K562 (cell line): ENCODE measurements at regions not wholly inside any gene's neighbourhood (a gene's known extent, or its start where the extent isn't known, plus 50 kb on each side); places are given as distances from the start of the nearest gene placed in this dataset.

Experiments
- ATAC-seq: fragments of 200-7000 bp; cut with Tn5 transposase; 3 replicates; pipeline ENCODE4 v1.9.1; 2020; ENCODE audit warnings: moderate library complexity
- BruUV-seq: library from RNA; stranded (reverse); fragments of 400-500 nt; replicated peaks from 2 replicates; lab custom pipeline; 2021; lab: Mats Ljungman, UMichigan
- CTCF ChIA-PET: fragments of 300-600 bp; formaldehyde crosslinking; extraction: SDS; loops from one replicate; lab custom pipeline; 2021; ENCODE audit warnings: low intra/inter-chr PET ratio; lab: Yijun Ruan, JAX
- POLR2A ChIA-PET: fragments of 300-600, 350-650 bp; sonication (Branson Sonifier 250); formaldehyde crosslinking; extraction: SDS; loops from one replicate; lab custom pipeline; 2021; ENCODE audit warnings: antibody characterized with exemption, inconsistent platforms; lab: Yijun Ruan, JAX
- DNase-seq, 4 experiments: peaks; one replicate each; pipeline versions ENCODE4 v3.0.0 to v3.0.0-alpha.2; 2011 to 2018; ENCODE audit warnings: low spot score in 3 of 4, mixed read lengths in 3 of 4; ENCODE audit errors: extremely low read depth in 1 of 4
- FAIRE-seq: peaks from 2 replicates; lab custom pipeline; 2011; peaks lifted over from hg19 to GRCh38; lab: Jason Lieb, UNC
- H2AFZ ChIP-seq: 2 replicates; pipeline ENCODE4 v1.6.0; 2011; ENCODE audit warnings: low read depth, low read length, control low read depth, inconsistent platforms
- H3K27ac ChIP-seq: fragments of 200-600 bp; 3 replicates; pipeline ENCODE4 v1.8.0; 2011; ENCODE audit warnings: low read depth, mild to moderate bottlenecking, control low read depth, inconsistent platforms, low read length, moderate library complexity, mixed read lengths; ENCODE audit errors: extremely low read depth
- H3K27me3 ChIP-seq, 2 experiments: fragments of 300-600 bp in 1 of 2; 2 replicates in 1 of 2; 3 replicates in 1 of 2; pipeline versions ENCODE4 v1.6.0 to v1.8.0; 2011; ENCODE audit warnings: inconsistent platforms in 2 of 2, low read length in 2 of 2, mild to moderate bottlenecking in 1 of 2, mixed read lengths in 1 of 2, moderate library complexity in 1 of 2; ENCODE audit not compliant: control insufficient read depth in 2 of 2, insufficient read depth in 2 of 2
- H3K36me3 ChIP-seq: fragments of 300-600 bp; 3 replicates; pipeline ENCODE4 v1.8.0; 2011; ENCODE audit warnings: mild to moderate bottlenecking, low read length, inconsistent platforms; ENCODE audit not compliant: control insufficient read depth, insufficient read depth
- H3K4me1 ChIP-seq, 2 experiments: fragments of 200-600 bp in 1 of 2; replicated peaks in 1 of 2; 2 replicates in 1 of 2; 3 replicates in 1 of 2; pipeline versions ENCODE4 v1.5.1 to v1.8.0; 2011; ENCODE audit warnings: inconsistent platforms in 2 of 2, low read length in 2 of 2, mild to moderate bottlenecking in 1 of 2, mixed read lengths in 1 of 2, moderate library complexity in 1 of 2; ENCODE audit not compliant: control insufficient read depth in 2 of 2, insufficient read depth in 2 of 2
- H3K4me2 ChIP-seq: 2 replicates; pipeline ENCODE4 v1.6.1; 2011; ENCODE audit warnings: low read length, control low read depth, inconsistent platforms, mixed read lengths; ENCODE audit not compliant: insufficient read depth
- H3K4me3 ChIP-seq: fragments of 200-600 bp; sonication (generic), shearing (Covaris generic); 2 replicates; pipeline ENCODE4 v1.5.1; 2016; ENCODE audit warnings: control low read depth, inconsistent platforms
- H3K79me2 ChIP-seq: fragments of 200-600 bp; 3 replicates; pipeline ENCODE4 v1.8.0; 2011; ENCODE audit warnings: low read length, inconsistent platforms; ENCODE audit not compliant: control insufficient read depth, insufficient read depth
- H3K9ac ChIP-seq, 2 experiments: 2 replicates each; pipeline versions ENCODE4 v1.6.0 to v1.6.1; 2011; ENCODE audit warnings: low read depth in 2 of 2, low read length in 2 of 2, control low read depth in 1 of 2, inconsistent platforms in 1 of 2, mild to moderate bottlenecking in 1 of 2, mixed read lengths in 1 of 2; ENCODE audit not compliant: insufficient read depth in 1 of 2
- H3K9me1 ChIP-seq: one replicate; pipeline ENCODE4 v1.6.0; 2011; ENCODE audit warnings: inconsistent platforms, mild to moderate bottlenecking, low read length, moderate library complexity; ENCODE audit not compliant: control insufficient read depth, insufficient read depth
- H3K9me3 ChIP-seq: replicated peaks from 2 replicates; pipeline ENCODE4 v1.5.1; 2011; ENCODE audit warnings: low read depth, low read length, inconsistent platforms; ENCODE audit not compliant: control insufficient read depth, insufficient read depth
- H4K20me1 ChIP-seq: replicated peaks from 2 replicates; pipeline ENCODE4 v1.6.1; 2011; ENCODE audit warnings: low read length, inconsistent platforms, mixed read lengths; ENCODE audit not compliant: control insufficient read depth, insufficient read depth
- ADNP ChIP-seq: fragments of 200-800 bp; sonication (Bioruptor generic); IDR thresholded peaks from 2 replicates; pipeline ENCODE4 v1.6.1; 2016; ENCODE audit warnings: missing genetic modification characterization, missing compliant biosample characterization
- CCAR2 ChIP-seq: fragments of 200-400 bp; formaldehyde crosslinking; IDR thresholded peaks from 2 replicates; pipeline ENCODE4 v1.6.1; 2017; ENCODE audit warnings: mild to moderate bottlenecking, low read depth, low read length
- CCNT2 ChIP-seq: IDR thresholded peaks from 2 replicates; pipeline ENCODE4 v1.6.1; 2011; ENCODE audit warnings: borderline replicate concordance, low read depth, mild to moderate bottlenecking, moderate library complexity, mixed read lengths, low read length; ENCODE audit not compliant: insufficient read length; ENCODE audit errors: extremely low read depth
- CEBPB ChIP-seq: fragments of 450-650 bp; IDR thresholded peaks from 2 replicates; pipeline ENCODE4 v1.6.1; 2016; ENCODE audit warnings: missing genetic modification characterization, missing compliant biosample characterization
- CHD4 ChIP-seq: fragments of 200-600 bp; sonication (generic); IDR thresholded peaks from 3 replicates; pipeline ENCODE4 v1.6.1; 2012; ENCODE audit warnings: low read depth, mild to moderate bottlenecking, mixed read lengths, low read length, inconsistent platforms; ENCODE audit not compliant: insufficient read depth, insufficient replicate concordance, poor library complexity, severe bottlenecking
- CREBBP ChIP-seq: IDR thresholded peaks from one replicate; pipeline ENCODE4 v1.6.1; 2012; ENCODE audit warnings: low read depth, mild to moderate bottlenecking, control low read depth, inconsistent platforms, low read length
- CTBP1 ChIP-seq: fragments of 450-650 bp; IDR thresholded peaks from 2 replicates; pipeline ENCODE4 v1.6.1; 2016; ENCODE audit warnings: borderline replicate concordance
- FOSL1 ChIP-seq: fragments of 200-800 bp; sonication (Bioruptor generic); conservative IDR thresholded peaks from 2 replicates; pipeline ENCODE4 v1.6.1; 2016; ENCODE audit warnings: missing genetic modification characterization, missing compliant biosample characterization
- FOXK2 ChIP-seq, 2 experiments: fragments of 450-650 bp; IDR thresholded peaks in 1 of 2; conservative IDR thresholded peaks in 1 of 2; 2 replicates each; pipeline ENCODE4 v1.6.1; 2016; ENCODE audit warnings: low read depth in 2 of 2, mild to moderate bottlenecking in 1 of 2
- GABPB2 ChIP-seq: fragments of 250-450 bp; sonication (Bioruptor Pico); conservative IDR thresholded peaks from 2 replicates; pipeline ENCODE4 v1.5.1; 2021; ENCODE audit warnings: mild to moderate bottlenecking
- HMGN3 ChIP-seq: IDR thresholded peaks from 2 replicates; pipeline ENCODE4 v1.6.1; 2011; ENCODE audit warnings: borderline replicate concordance, low read depth, mild to moderate bottlenecking, mixed read lengths, low read length; ENCODE audit not compliant: insufficient read length; ENCODE audit errors: extremely low read depth
- MAFF ChIP-seq: IDR thresholded peaks from 2 replicates; pipeline ENCODE4 v1.6.1; 2012; ENCODE audit warnings: low read length, improper control_type of control experiment
- MBD2 ChIP-seq: sonication (generic); IDR thresholded peaks from 2 replicates; pipeline ENCODE4 v1.6.1; 2016; ENCODE audit warnings: low read depth, borderline replicate concordance
- NCOR1 ChIP-seq: fragments of 450-650 bp; IDR thresholded peaks from 2 replicates; pipeline ENCODE4 v1.6.1; 2016; ENCODE audit warnings: mild to moderate bottlenecking, moderate library complexity
- THRAP3 ChIP-seq: fragments of 450-650 bp; IDR thresholded peaks from 2 replicates; pipeline ENCODE4 v1.6.1; 2016; ENCODE audit warnings: mild to moderate bottlenecking, inconsistent platforms, borderline replicate concordance
- ZNF3 ChIP-seq: fragments of 250-450 bp; sonication (Bioruptor Pico); IDR thresholded peaks from 2 replicates; pipeline ENCODE4 v1.5.0; 2021; ENCODE audit warnings: mild to moderate bottlenecking, moderate library complexity
- WGBS: fragments of 100-300 bp; shearing (Covaris generic); methylation state at CpG from one replicate; pipeline ENCODE4 v1.1.6; 2016; ENCODE audit warnings: low coverage, mixed read lengths; ENCODE audit not compliant: insufficient coverage; ENCODE audit errors: missing lambda C conversion rate; 5-methylcytosine and 5-hydroxymethylcytosine counted together
- in situ Hi-C: fragments of 300-500 bp; cut with MboI; formaldehyde crosslinking; loops from 4 replicates; pipeline ENCODE4 v1.15.0; 2018; ENCODE audit warnings: inconsistent platforms, mixed read lengths
- intact Hi-C: fragments of 100-400 bp; cut with micrococcal nuclease; formaldehyde crosslinking; loops from 2 replicates; pipeline ENCODE4 v1.14.2; 2022
- TF ChIP-seq, protein P1 (sequence below): sonication (generic); formaldehyde crosslinking; IDR thresholded peaks from 2 replicates; pipeline ENCODE4 v1.8.0; 2022; ENCODE audit warnings: mild to moderate bottlenecking, missing genetic modification reagents

GRCh38 chr6:82584194-82584695 is 220.6 kb downstream of the TPBG start:
- TF ChIP-seq ZNF3 (CRISPR knock-in tag) (no peak), MAFF (no peak), FOSL1 (tag) (no peak), CCNT2 (no peak), HMGN3 (no peak), CEBPB (tag) (no peak), ADNP (no peak), FOXK2 (conservative IDR thresholded peaks at IDR 0.05 in 1 of 2, IDR thresholded peaks at IDR 0.05 in 1 of 2; ENCODE audit: low read depth in 2 of 2) (no peak), GABPB2 (CRISPR knock-in tag) (no peak), CREBBP (no peak), CTBP1 (no peak), NCOR1 (no peak), THRAP3 (no peak), CCAR2 (no peak), MBD2 (no peak), CHD4 (no peak)
- TF ChIP-seq, protein P1, sequence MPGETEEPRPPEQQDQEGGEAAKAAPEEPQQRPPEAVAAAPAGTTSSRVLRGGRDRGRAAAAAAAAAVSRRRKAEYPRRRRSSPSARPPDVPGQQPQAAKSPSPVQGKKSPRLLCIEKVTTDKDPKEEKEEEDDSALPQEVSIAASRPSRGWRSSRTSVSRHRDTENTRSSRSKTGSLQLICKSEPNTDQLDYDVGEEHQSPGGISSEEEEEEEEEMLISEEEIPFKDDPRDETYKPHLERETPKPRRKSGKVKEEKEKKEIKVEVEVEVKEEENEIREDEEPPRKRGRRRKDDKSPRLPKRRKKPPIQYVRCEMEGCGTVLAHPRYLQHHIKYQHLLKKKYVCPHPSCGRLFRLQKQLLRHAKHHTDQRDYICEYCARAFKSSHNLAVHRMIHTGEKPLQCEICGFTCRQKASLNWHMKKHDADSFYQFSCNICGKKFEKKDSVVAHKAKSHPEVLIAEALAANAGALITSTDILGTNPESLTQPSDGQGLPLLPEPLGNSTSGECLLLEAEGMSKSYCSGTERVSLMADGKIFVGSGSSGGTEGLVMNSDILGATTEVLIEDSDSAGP (CRISPR knock-in tag) = no peak
- no peak overlapping the region for H2AFZ ChIP-seq
- H3K36me3 ChIP-seq = no peaks in the 10 kb centered on the region
- H3K79me2 ChIP-seq = no peaks in the 10 kb centered on the region
- DNase-seq = no peak
- ATAC-seq = no peak
- H3K27ac ChIP-seq = no peak overlapping the region
- 0% methylated on average over 6 of the region's 6 CpGs for WGBS
- H3K9me1 ChIP-seq = no peaks in the 10 kb centered on the region
- no peak for FAIRE-seq
- no peaks in the 10 kb centered on the region for H4K20me1 ChIP-seq
- no peaks in the 10 kb centered on the region for H3K9me3 ChIP-seq
- CTCF ChIA-PET = no interaction called here
- POLR2A ChIA-PET = no interaction called here
- H3K9ac ChIP-seq = no peak overlapping the region
- intact Hi-C loops (no loop called here), in situ Hi-C loops (loop anchor here (25.0 kb wide), 1 partner anchor 478 kb away; the partner anchor contains the start of genes DOP1A and UBE3D)
- H3K4me1 ChIP-seq = no peaks in the 10 kb centered on the region
- H3K27me3 ChIP-seq = no peaks in the 10 kb centered on the region; a peak in 1 of 5 replicates
- H3K4me3 ChIP-seq = no peak overlapping the region
- H3K4me2 ChIP-seq = no peak overlapping the region
- BruUV-seq = no TSS peak
